ENCODE measurements at regions not wholly inside any gene's neighbourhood (a gene's known extent, or its start where the extent isn't known, plus 50 kb on each side); places are given as distances from the start of the nearest gene placed in this dataset.

- TF ChIP-seq CTCF (IDR thresholded peaks at IDR 0.05; ENCODE audit: poor library complexity, severe bottlenecking) (no peak), RAD21 (conservative IDR thresholded peaks at IDR 0.05) (no peak), SMC3 (conservative IDR thresholded peaks at IDR 0.05; ENCODE audit: poor library complexity) (no peak), EZH2 (IDR thresholded peaks at IDR 0.05; ENCODE audit: borderline replicate concordance, insufficient read depth, low read length, poor library complexity, severe bottlenecking) (no peak), MXI1 (conservative IDR thresholded peaks at IDR 0.05; ENCODE audit: poor library complexity, severe bottlenecking) (no peak), EP300 (conservative IDR thresholded peaks at IDR 0.05; ENCODE audit: poor library complexity, severe bottlenecking) (no peak)
Observed at GRCh38 chr2:114316532-114317300, 125.7 kb upstream of the DPP10 start.
